HG03097 (cell line): ENCODE measurements at regions not wholly inside any gene's neighbourhood (a gene's known extent, or its start where the extent isn't known, plus 50 kb on each side); places are given as distances from the start of the nearest gene placed in this dataset.
A peak's percentile ranks its signal among the peaks of the same experiment; 100 is the strongest.
"Not testable (repeated sequence)": the region's sequence is repeated elsewhere in the genome, so short reads cannot be mapped to it uniquely, and the experiment has no call there.

Experiments
- ATAC-seq: cut with Tn5 transposase; IDR thresholded peaks from one replicate; pipeline ENCODE4 v1.9.1; 2021; ENCODE audit not compliant: unreplicated experiment, low FRiP score

GRCh38 chr17:70956726-70957125, 787.4 kb downstream of the KCNJ2 start:
- ATAC-seq: no peak

- ATAC-seq: no peak
Measured at GRCh38 chr17:70961341-70961740, 792.0 kb downstream of the KCNJ2 start.

- no peak for ATAC-seq
Measured at GRCh38 chr17:70968302-70968701, 799.0 kb downstream of the KCNJ2 start.

GRCh38 chr17:70969521-70970034, 800.2 kb downstream of the KCNJ2 start:
- ATAC-seq: no peak

- no peak for ATAC-seq
Measured at GRCh38 chr17:70976447-70976846, 807.1 kb downstream of the KCNJ2 start.

- ATAC-seq: no peak
Measured at GRCh38 chr17:70984873-70985272, 815.5 kb downstream of the KCNJ2 start.

- peak; percentile 80 for ATAC-seq
Measured at GRCh38 chr17:70987867-70988340, 818.6 kb downstream of the KCNJ2 start.

GRCh38 chr17:70988622-70989021, 819.3 kb downstream of the KCNJ2 start:
- no peak for ATAC-seq

GRCh38 chr17:70989280-70989679, 819.9 kb downstream of the KCNJ2 start:
- no peak for ATAC-seq

- no peak for ATAC-seq
Measured at GRCh38 chr17:70994194-70994593, 824.9 kb downstream of the KCNJ2 start.

GRCh38 chr17:70995997-70996396, 826.7 kb downstream of the KCNJ2 start:
- no peak for ATAC-seq

- no peak for ATAC-seq
Measured at GRCh38 chr17:71003736-71004135, 834.4 kb downstream of the KCNJ2 start.

GRCh38 chr17:71004413-71004812, 835.1 kb downstream of the KCNJ2 start:
- no peak for ATAC-seq

GRCh38 chr17:71011391-71011790, 842.1 kb downstream of the KCNJ2 start:
- no peak for ATAC-seq

- ATAC-seq: no peak
Measured at GRCh38 chr17:71019699-71020098, 850.4 kb downstream of the KCNJ2 start.

GRCh38 chr17:71022758-71023157, 853.4 kb downstream of the KCNJ2 start:
- ATAC-seq: no peak

- no peak for ATAC-seq
Measured at GRCh38 chr17:71023249-71024030, 854.1 kb downstream of the KCNJ2 start.

GRCh38 chr17:71024172-71024571, 854.8 kb downstream of the KCNJ2 start:
- ATAC-seq: no peak

GRCh38 chr17:71024969-71025368, 855.6 kb downstream of the KCNJ2 start:
- no peak for ATAC-seq

- ATAC-seq: no peak
Measured at GRCh38 chr17:71029246-71029645, 859.9 kb downstream of the KCNJ2 start.

GRCh38 chr17:71031286-71031685, 862.0 kb downstream of the KCNJ2 start:
- not testable (repeated sequence) for ATAC-seq

- ATAC-seq: no peak
Measured at GRCh38 chr17:71032746-71033273, 863.5 kb downstream of the KCNJ2 start.
